ENCODE measurements at regions not wholly inside any gene's neighbourhood (a gene's known extent, or its start where the extent isn't known, plus 50 kb on each side); places are given as distances from the start of the nearest gene placed in this dataset.

- H3K27ac ChIP-seq (replicated peaks; ENCODE audit: low read length), result no peak overlapping the region
- no peak overlapping the region for H3K18ac ChIP-seq (ENCODE audit: low read length)
- no peak overlapping the region for H3K4me2 ChIP-seq (ENCODE audit: insufficient read depth, low read length, poor library complexity, severe bottlenecking)
- H2AK5ac ChIP-seq (ENCODE audit: low read depth, low read length), result no peak overlapping the region
- H3K9ac ChIP-seq (ENCODE audit: low read depth, low read length, poor library complexity), result no peak overlapping the region
- H4K91ac ChIP-seq (ENCODE audit: low read depth, low read length, poor library complexity), result no peak overlapping the region
- H3K4me1 ChIP-seq (ENCODE audit: control insufficient read depth in 2 of 2, insufficient read depth in 1 of 2, low read depth in 1 of 2, low read length in 2 of 2), result peaks cover 0 to 2% of the 10 kb centered on the region in 2 donors
- no peak for DNase-seq (ENCODE audit: low spot score)
- no peak overlapping the region for H3K23ac ChIP-seq (ENCODE audit: low read depth, low read length, poor library complexity)
- no peak overlapping the region for H2AFZ ChIP-seq (ENCODE audit: low read length)
- peaks cover 0 to 15% of the 10 kb centered on the region in 2 donors for H3K9me3 ChIP-seq (replicated peaks in 1 of 2; ENCODE audit: control insufficient read depth in 2 of 2, insufficient read depth in 1 of 2, low read depth in 1 of 2, low read length in 2 of 2)
- H2BK5ac ChIP-seq (ENCODE audit: low read length), result no peak overlapping the region
- no CpG with 5 or more reads among the region's 11 CpGs for WGBS, 2 donors (ENCODE audit: extremely low coverage in 2 of 2, insufficient read length in 2 of 2, insufficient replicate concordance in 1 of 2)
- H3K4me3 ChIP-seq (ENCODE audit: low read length in 2 of 2), result no peak overlapping the region
- H2BK12ac ChIP-seq (ENCODE audit: low read length), result no peak overlapping the region
- H2BK15ac ChIP-seq (ENCODE audit: low read length), result no peak overlapping the region
- H3K27me3 ChIP-seq (ENCODE audit: control insufficient read depth in 3 of 3, insufficient read depth in 3 of 3, low read depth in 1 of 3, low read length in 3 of 3), result no peaks in the 10 kb centered on the region
- no peak overlapping the region for H2BK120ac ChIP-seq (ENCODE audit: low read depth, low read length)
- H3K14ac ChIP-seq (ENCODE audit: low read length), result no peak overlapping the region
- H3K4ac ChIP-seq (ENCODE audit: low read length), result no peak overlapping the region
- H3K79me1 ChIP-seq (ENCODE audit: low read depth, low read length), result no peaks in the 10 kb centered on the region
- no peak overlapping the region for H4K8ac ChIP-seq (ENCODE audit: low read depth, low read length)
- no peaks in the 10 kb centered on the region for H3K36me3 ChIP-seq (replicated peaks in 1 of 2; ENCODE audit: control insufficient read depth in 2 of 2, insufficient read depth in 2 of 2, low read length in 2 of 2)
These were observed 837.8 kb downstream of the TBC1D22A start for GRCh38 chr22:47600281-47600680.

GRCh38 chr22:47599753-47600152 lies 837.3 kb downstream of the TBC1D22A start:
- Histone ChIP-seq H3K27me3 (ENCODE audit: control insufficient read depth in 3 of 3, insufficient read depth in 3 of 3, low read depth in 1 of 3, low read length in 3 of 3) (no peaks in the 10 kb centered on the region), H3K27ac (replicated peaks; ENCODE audit: low read length) (no peak overlapping the region), H3K4me1 (ENCODE audit: control insufficient read depth in 2 of 2, insufficient read depth in 1 of 2, low read depth in 1 of 2, low read length in 2 of 2) (peaks cover 0 to 2% of the 10 kb centered on the region in 2 donors), H2BK5ac (ENCODE audit: low read length) (no peak overlapping the region), H3K23ac (ENCODE audit: low read depth, low read length, poor library complexity) (no peak overlapping the region), H2BK120ac (ENCODE audit: low read depth, low read length) (no peak overlapping the region), H3K4me2 (ENCODE audit: insufficient read depth, low read length, poor library complexity, severe bottlenecking) (no peak overlapping the region), H2AK5ac (ENCODE audit: low read depth, low read length) (no peak overlapping the region), H4K8ac (ENCODE audit: low read depth, low read length) (no peak overlapping the region), H3K14ac (ENCODE audit: low read length) (no peak overlapping the region), H3K4me3 (ENCODE audit: low read length in 2 of 2) (no peak overlapping the region), H2AFZ (ENCODE audit: low read length) (no peak overlapping the region), H2BK12ac (ENCODE audit: low read length) (no peak overlapping the region), H3K79me1 (ENCODE audit: low read depth, low read length) (no peaks in the 10 kb centered on the region), H3K36me3 (replicated peaks in 1 of 2; ENCODE audit: control insufficient read depth in 2 of 2, insufficient read depth in 2 of 2, low read length in 2 of 2) (no peaks in the 10 kb centered on the region), H3K9me3 (replicated peaks in 1 of 2; ENCODE audit: control insufficient read depth in 2 of 2, insufficient read depth in 1 of 2, low read depth in 1 of 2, low read length in 2 of 2) (peaks cover 0 to 20% of the 10 kb centered on the region in 2 donors), H2BK15ac (ENCODE audit: low read length) (no peak overlapping the region), H3K4ac (ENCODE audit: low read length) (no peak overlapping the region), H4K91ac (ENCODE audit: low read depth, low read length, poor library complexity) (no peak overlapping the region), H3K18ac (ENCODE audit: low read length) (no peak overlapping the region), H3K9ac (ENCODE audit: low read depth, low read length, poor library complexity) (no peak overlapping the region)
- no CpG with 5 or more reads among the region's 10 CpGs for WGBS, 2 donors (ENCODE audit: extremely low coverage in 2 of 2, insufficient read length in 2 of 2, insufficient replicate concordance in 1 of 2)
- DNase-seq (ENCODE audit: low spot score), result no peak

- H3K4me3 ChIP-seq (ENCODE audit: low read length in 2 of 2), result no peak overlapping the region
- no peak overlapping the region for H3K23ac ChIP-seq (ENCODE audit: low read depth, low read length, poor library complexity)
- H3K27me3 ChIP-seq (ENCODE audit: control insufficient read depth in 3 of 3, insufficient read depth in 3 of 3, low read depth in 1 of 3, low read length in 3 of 3), result no peaks in the 10 kb centered on the region
- no peak overlapping the region for H3K27ac ChIP-seq (replicated peaks; ENCODE audit: low read length)
- H2BK120ac ChIP-seq (ENCODE audit: low read depth, low read length), result no peak overlapping the region
- no CpG with 5 or more reads among the region's 6 CpGs for whole genome bisulfite sequencing, 2 donors (ENCODE audit: extremely low coverage in 2 of 2, insufficient read length in 2 of 2, insufficient replicate concordance in 1 of 2)
- no peak for DNase-seq (ENCODE audit: low spot score)
- H2AFZ ChIP-seq (ENCODE audit: low read length), result no peak overlapping the region
- H3K9me3 ChIP-seq (replicated peaks in 1 of 2; ENCODE audit: control insufficient read depth in 2 of 2, insufficient read depth in 1 of 2, low read depth in 1 of 2, low read length in 2 of 2), result peaks cover 0 to 26% of the 10 kb centered on the region in 2 donors
- no peak overlapping the region for H3K18ac ChIP-seq (ENCODE audit: low read length)
- H3K14ac ChIP-seq (ENCODE audit: low read length), result no peak overlapping the region
- H3K4ac ChIP-seq (ENCODE audit: low read length), result no peak overlapping the region
- H3K4me1 ChIP-seq (ENCODE audit: control insufficient read depth in 2 of 2, insufficient read depth in 1 of 2, low read depth in 1 of 2, low read length in 2 of 2), result peaks cover 0 to 2% of the 10 kb centered on the region in 2 donors
- H2AK5ac ChIP-seq (ENCODE audit: low read depth, low read length), result no peak overlapping the region
- H4K91ac ChIP-seq (ENCODE audit: low read depth, low read length, poor library complexity), result no peak overlapping the region
- no peaks in the 10 kb centered on the region for H3K36me3 ChIP-seq (replicated peaks in 1 of 2; ENCODE audit: control insufficient read depth in 2 of 2, insufficient read depth in 2 of 2, low read length in 2 of 2)
- H4K8ac ChIP-seq (ENCODE audit: low read depth, low read length), result no peak overlapping the region
- H3K4me2 ChIP-seq (ENCODE audit: insufficient read depth, low read length, poor library complexity, severe bottlenecking), result no peak overlapping the region
- no peak overlapping the region for H2BK5ac ChIP-seq (ENCODE audit: low read length)
- no peak overlapping the region for H3K9ac ChIP-seq (ENCODE audit: low read depth, low read length, poor library complexity)
- no peak overlapping the region for H2BK15ac ChIP-seq (ENCODE audit: low read length)
- no peak overlapping the region for H2BK12ac ChIP-seq (ENCODE audit: low read length)
- H3K79me1 ChIP-seq (ENCODE audit: low read depth, low read length), result no peaks in the 10 kb centered on the region
These were observed 836.4 kb downstream of the TBC1D22A start for GRCh38 chr22:47598864-47599263.

GRCh38 chr22:47597041-47597440 lies 834.6 kb downstream of the TBC1D22A start:
- H2BK12ac ChIP-seq (ENCODE audit: low read length), result no peak overlapping the region
- no peak overlapping the region for H2BK120ac ChIP-seq (ENCODE audit: low read depth, low read length)
- H3K23ac ChIP-seq (ENCODE audit: low read depth, low read length, poor library complexity), result no peak overlapping the region
- peaks cover 0 to 2% of the 10 kb centered on the region in 2 donors for H3K4me1 ChIP-seq (ENCODE audit: control insufficient read depth in 2 of 2, insufficient read depth in 1 of 2, low read depth in 1 of 2, low read length in 2 of 2)
- no peak overlapping the region for H3K14ac ChIP-seq (ENCODE audit: low read length)
- no peak overlapping the region for H3K9ac ChIP-seq (ENCODE audit: low read depth, low read length, poor library complexity)
- H3K4me3 ChIP-seq (ENCODE audit: low read length in 2 of 2), result no peak overlapping the region
- WGBS, 2 donors (ENCODE audit: extremely low coverage in 2 of 2, insufficient read length in 2 of 2, insufficient replicate concordance in 1 of 2), result no CpG with 5 or more reads among the region's 9 CpGs
- no peak overlapping the region for H2AFZ ChIP-seq (ENCODE audit: low read length)
- no peak overlapping the region for H3K4ac ChIP-seq (ENCODE audit: low read length)
- H3K18ac ChIP-seq (ENCODE audit: low read length), result no peak overlapping the region
- H3K36me3 ChIP-seq (replicated peaks in 1 of 2; ENCODE audit: control insufficient read depth in 2 of 2, insufficient read depth in 2 of 2, low read length in 2 of 2), result no peaks in the 10 kb centered on the region
- H2BK15ac ChIP-seq (ENCODE audit: low read length), result no peak overlapping the region
- peaks cover 2% of the 10 kb centered on the region for H3K79me1 ChIP-seq (ENCODE audit: low read depth, low read length)
- DNase-seq (ENCODE audit: low spot score), result no peak
- no peak overlapping the region for H4K91ac ChIP-seq (ENCODE audit: low read depth, low read length, poor library complexity)
- H3K4me2 ChIP-seq (ENCODE audit: insufficient read depth, low read length, poor library complexity, severe bottlenecking), result no peak overlapping the region
- peaks cover 0 to 31% of the 10 kb centered on the region in 2 donors for H3K9me3 ChIP-seq (replicated peaks in 1 of 2; ENCODE audit: control insufficient read depth in 2 of 2, insufficient read depth in 1 of 2, low read depth in 1 of 2, low read length in 2 of 2)
- H2AK5ac ChIP-seq (ENCODE audit: low read depth, low read length), result no peak overlapping the region
- H2BK5ac ChIP-seq (ENCODE audit: low read length), result no peak overlapping the region
- no peak overlapping the region for H4K8ac ChIP-seq (ENCODE audit: low read depth, low read length)
- no peak overlapping the region for H3K27ac ChIP-seq (replicated peaks; ENCODE audit: low read length)
- H3K27me3 ChIP-seq (ENCODE audit: control insufficient read depth in 3 of 3, insufficient read depth in 3 of 3, low read depth in 1 of 3, low read length in 3 of 3), result no peaks in the 10 kb centered on the region
